Peyer's patch (tissue), 4 donors: ENCODE measurements at regions not wholly inside any gene's neighbourhood (a gene's known extent, or its start where the extent isn't known, plus 50 kb on each side); places are given as distances from the start of the nearest gene placed in this dataset.
A peak's percentile ranks its signal among the peaks of the same experiment; 100 is the strongest.

ENCODE experiments used
- DNase-seq, 3 donors: peaks; one replicate each; pipeline ENCODE4 v3.0.0-alpha.2; 2017 to 2019
- H3K27ac ChIP-seq, 4 donors: fragments of 200-600 bp; sonication (generic); one replicate each; pipeline ENCODE4 v1.5.1; 2016 to 2019
- H3K27me3 ChIP-seq, 2 donors: fragments of 200-600 bp; sonication (generic); one replicate each; pipeline ENCODE4 v1.5.1; 2019
- H3K36me3 ChIP-seq, 3 donors: fragments of 200-600 bp; sonication (generic); one replicate each; pipeline ENCODE4 v1.5.1; 2016 to 2019
- H3K4me1 ChIP-seq, 4 donors: fragments of 200-600 bp; sonication (generic); one replicate each; pipeline ENCODE4 v1.5.1; 2016 to 2019
- H3K4me3 ChIP-seq, 4 donors: fragments of 200-600 bp; sonication (generic); 1 replicate in 3 of 4; 2 replicates in 1 of 4; pipeline ENCODE4 v1.5.1; 2016 to 2019; ENCODE audit warnings: mild to moderate bottlenecking in 1 of 4
- H3K9me3 ChIP-seq, 4 donors: fragments of 200-600 bp; sonication (generic); one replicate each; pipeline ENCODE4 v1.5.1; 2016 to 2019; ENCODE audit warnings: mild to moderate bottlenecking in 1 of 4
- CTCF ChIP-seq, 6 experiments: fragments of 450-650 bp in 4 of 6; fragments of 200-600 bp in 2 of 6; sonication (generic) in 1 of 6; IDR thresholded peaks; one replicate each; pipeline ENCODE4 v1.5.1; 2017 to 2019; ENCODE audit warnings: antibody characterized with exemption in 6 of 6, mild to moderate bottlenecking in 3 of 6, moderate library complexity in 1 of 6
- POLR2A ChIP-seq, 2 donors: fragments of 450-650 bp; IDR thresholded peaks; one replicate each; pipeline ENCODE4 v1.5.1; 2017; ENCODE audit warnings: antibody characterized with exemption in 2 of 2, mild to moderate bottlenecking in 2 of 2, moderate library complexity in 2 of 2

- Histone ChIP-seq H3K4me3 (no peak overlapping the region), H3K36me3 (no peaks in the 10 kb centered on the region)
Observed at GRCh38 chr9:75644649-75645048, 245.8 kb upstream of the PCSK5 start.

GRCh38 chr9:75648034-75648433 is 242.4 kb upstream of the PCSK5 start:
- no peaks in the 10 kb centered on the region for H3K9me3 ChIP-seq
- H3K36me3 ChIP-seq = no peaks in the 10 kb centered on the region
- peak in 1 of 3 donors; percentile 25 for DNase-seq
- no peak overlapping the region for H3K4me3 ChIP-seq
- TF ChIP-seq CTCF (IDR thresholded peaks at IDR 0.05) = no peak
- no peak overlapping the region for H3K27ac ChIP-seq
- no peaks in the 10 kb centered on the region for H3K4me1 ChIP-seq
- no peaks in the 10 kb centered on the region for H3K27me3 ChIP-seq

More at GRCh38 chr9:75644649-75645048, 245.8 kb upstream of the PCSK5 start:
- no peaks in the 10 kb centered on the region for H3K27me3 ChIP-seq
- H3K27ac ChIP-seq = no peak overlapping the region
- H3K4me1 ChIP-seq = no peaks in the 10 kb centered on the region
- H3K9me3 ChIP-seq = no peaks in the 10 kb centered on the region
- peak in 1 of 3 donors; percentile 35 for DNase-seq
- no peak for TF ChIP-seq POLR2A (IDR thresholded peaks at IDR 0.05)
- no peak for TF ChIP-seq CTCF (IDR thresholded peaks at IDR 0.05)

GRCh38 chr9:75649060-75649459 is 241.4 kb upstream of the PCSK5 start:
- H3K4me3 ChIP-seq = no peak overlapping the region
- H3K4me1 ChIP-seq = no peaks in the 10 kb centered on the region
- peak in 1 of 3 donors; percentile 65 for DNase-seq
- H3K36me3 ChIP-seq = no peaks in the 10 kb centered on the region
- H3K9me3 ChIP-seq = no peaks in the 10 kb centered on the region
- TF ChIP-seq POLR2A (IDR thresholded peaks at IDR 0.05) (no peak), CTCF (IDR thresholded peaks at IDR 0.05) (no peak)
- H3K27ac ChIP-seq = no peak overlapping the region
- H3K27me3 ChIP-seq = no peaks in the 10 kb centered on the region

GRCh38 chr9:75651709-75652108 is 238.8 kb upstream of the PCSK5 start:
- H3K36me3 ChIP-seq = no peaks in the 10 kb centered on the region
- H3K9me3 ChIP-seq = no peaks in the 10 kb centered on the region
- no peaks in the 10 kb centered on the region for H3K4me1 ChIP-seq
- no peak for TF ChIP-seq POLR2A (IDR thresholded peaks at IDR 0.05)
- no peak for TF ChIP-seq CTCF (IDR thresholded peaks at IDR 0.05)
- no peak overlapping the region for H3K27ac ChIP-seq
- H3K27me3 ChIP-seq = no peaks in the 10 kb centered on the region
- DNase-seq = no peak
- no peak overlapping the region for H3K4me3 ChIP-seq

GRCh38 chr9:75653335-75653734 is 237.1 kb upstream of the PCSK5 start:
- Histone ChIP-seq H3K27ac (no peak overlapping the region), H3K4me3 (no peak overlapping the region), H3K27me3 (no peaks in the 10 kb centered on the region), H3K36me3 (no peaks in the 10 kb centered on the region), H3K9me3 (no peaks in the 10 kb centered on the region), H3K4me1 (no peaks in the 10 kb centered on the region)
- no peak for DNase-seq
- TF ChIP-seq CTCF (IDR thresholded peaks at IDR 0.05) = no peak
- TF ChIP-seq POLR2A (IDR thresholded peaks at IDR 0.05) = no peak

- no peaks in the 10 kb centered on the region for H3K36me3 ChIP-seq
- no peak overlapping the region for H3K4me3 ChIP-seq
- TF ChIP-seq POLR2A (IDR thresholded peaks at IDR 0.05) = no peak
- TF ChIP-seq CTCF (IDR thresholded peaks at IDR 0.05) = no peak
- no peaks in the 10 kb centered on the region for H3K27me3 ChIP-seq
- H3K27ac ChIP-seq = no peak overlapping the region
- H3K4me1 ChIP-seq = no peaks in the 10 kb centered on the region
- no peaks in the 10 kb centered on the region for H3K9me3 ChIP-seq
- DNase-seq = no peak
Observed at GRCh38 chr9:75653750-75654149, 236.7 kb upstream of the PCSK5 start.
